Jurkat, Clone E6-1 (cell line): ENCODE measurements at regions not wholly inside any gene's neighbourhood (a gene's known extent, or its start where the extent isn't known, plus 50 kb on each side); places are given as distances from the start of the nearest gene placed in this dataset.
"Not testable (repeated sequence)": the region's sequence is repeated elsewhere in the genome, so short reads cannot be mapped to it uniquely, and the experiment has no call there.

Experiments
- DNase-seq: peaks from one replicate; pipeline ENCODE4 v3.0.0-alpha.2; 2011; ENCODE audit warnings: low read depth, low spot score
- H3K4me3 ChIP-seq: 2 replicates; pipeline ENCODE4 v1.5.1; 2011; ENCODE audit warnings: mild to moderate bottlenecking, low read length, control low read depth, moderate library complexity

- DNase-seq = no peak
- no peak overlapping the region for H3K4me3 ChIP-seq
Measured at GRCh38 chr5:130965360-130965759, 199.7 kb downstream of the HINT1 start.

DNA sequence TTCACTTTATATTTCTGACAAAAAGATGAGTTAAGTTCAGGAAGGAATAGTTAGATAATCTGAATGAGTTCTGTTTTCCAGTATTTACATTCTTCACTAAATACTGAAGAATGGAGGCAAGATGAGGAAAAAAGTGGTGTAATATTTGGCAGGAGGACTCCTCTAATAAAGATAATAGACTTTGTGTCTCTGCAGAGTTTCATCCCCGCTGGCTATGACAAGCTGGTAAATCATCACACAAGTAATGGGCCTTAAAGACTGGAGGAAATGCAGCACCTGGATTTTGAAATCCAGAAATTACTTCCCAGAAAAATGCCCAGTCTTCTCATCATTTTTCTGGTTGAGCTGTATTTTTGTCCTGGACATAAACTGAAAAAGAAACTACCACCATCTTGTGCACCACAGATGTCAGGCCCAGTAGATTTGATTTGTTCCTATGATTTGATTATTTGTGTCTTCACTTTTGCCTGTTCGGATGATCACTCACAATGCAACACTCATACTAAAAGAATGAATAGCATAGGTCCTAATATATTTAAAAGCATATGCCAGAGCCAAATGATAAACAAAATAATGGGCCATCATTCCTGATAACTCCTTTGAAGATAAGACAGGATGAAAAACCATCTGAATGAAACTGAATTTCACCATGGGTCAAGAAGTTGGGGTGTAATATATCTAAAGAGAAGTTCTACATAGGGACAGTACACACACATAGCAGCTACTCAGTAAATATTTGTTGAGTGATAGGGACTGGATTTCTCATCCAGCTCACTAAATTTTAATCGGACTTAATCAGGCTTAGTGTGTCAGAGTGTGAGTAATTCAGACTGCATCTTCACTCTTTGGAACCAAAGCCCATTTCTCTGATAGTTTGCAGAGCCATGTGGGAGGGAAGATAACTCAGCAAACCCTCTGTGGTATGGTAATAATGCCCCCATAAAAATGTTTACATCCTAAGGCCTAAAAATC is 200.5 kb downstream of the HINT1 start:
- H3K4me3 ChIP-seq = no peak overlapping the region
- DNase-seq = no peak

DNA sequence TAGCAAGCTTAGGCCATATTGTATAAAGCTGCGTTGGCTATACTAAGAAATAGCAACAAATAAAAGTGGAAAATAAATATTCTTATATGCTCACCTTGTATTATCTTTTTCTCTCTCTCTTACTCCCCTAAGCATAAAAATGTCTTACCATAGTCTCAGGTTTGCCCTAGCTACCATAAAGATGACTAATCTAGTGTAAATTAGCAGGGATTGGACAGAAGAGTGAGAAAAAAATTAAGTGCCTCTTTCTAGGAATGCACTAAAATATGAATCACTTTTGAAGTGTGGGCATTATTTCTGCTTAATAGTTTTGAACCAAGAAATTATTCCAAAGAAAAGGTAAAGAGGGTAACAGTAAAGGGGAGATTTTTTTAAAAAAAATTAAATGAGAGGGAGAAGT is 201.3 kb downstream of the HINT1 start:
- no peak for DNase-seq
- no peak overlapping the region for H3K4me3 ChIP-seq

GRCh38 chr5:130957151-130957550 is 207.9 kb downstream of the HINT1 start:
- DNase-seq = no peak

GRCh38 chr5:130955041-130955440 is 210.0 kb downstream of the HINT1 start:
- DNase-seq = no peak
- no peak overlapping the region for H3K4me3 ChIP-seq

More at GRCh38 chr5:130957151-130957550, 207.9 kb downstream of the HINT1 start:
- no peak overlapping the region for H3K4me3 ChIP-seq

- no peak for DNase-seq
- H3K4me3 ChIP-seq = no peak overlapping the region
Measured at GRCh38 chr5:130954336-130954735, 210.7 kb downstream of the HINT1 start.

DNA sequence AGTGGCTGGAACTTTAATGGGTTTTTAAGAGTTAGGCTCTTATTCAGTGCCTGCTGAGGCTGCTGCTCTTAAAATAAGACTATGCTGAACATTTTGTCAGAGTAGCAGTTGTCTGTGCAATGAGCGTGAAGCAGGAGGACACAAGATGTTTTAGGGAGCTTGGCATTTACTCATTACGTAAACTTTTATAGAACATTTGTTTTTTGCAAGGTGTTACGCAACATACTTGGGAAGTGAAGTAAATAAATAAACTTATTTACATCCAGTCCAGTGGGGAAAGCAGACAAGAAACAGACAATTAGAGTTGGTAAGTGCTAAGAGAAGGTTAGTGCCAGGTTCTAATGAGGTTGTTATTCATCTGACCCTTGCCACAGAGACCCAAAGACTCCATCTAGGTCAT is 226.0 kb downstream of the HINT1 start:
- no peak overlapping the region for H3K4me3 ChIP-seq
- DNase-seq = no peak

DNA sequence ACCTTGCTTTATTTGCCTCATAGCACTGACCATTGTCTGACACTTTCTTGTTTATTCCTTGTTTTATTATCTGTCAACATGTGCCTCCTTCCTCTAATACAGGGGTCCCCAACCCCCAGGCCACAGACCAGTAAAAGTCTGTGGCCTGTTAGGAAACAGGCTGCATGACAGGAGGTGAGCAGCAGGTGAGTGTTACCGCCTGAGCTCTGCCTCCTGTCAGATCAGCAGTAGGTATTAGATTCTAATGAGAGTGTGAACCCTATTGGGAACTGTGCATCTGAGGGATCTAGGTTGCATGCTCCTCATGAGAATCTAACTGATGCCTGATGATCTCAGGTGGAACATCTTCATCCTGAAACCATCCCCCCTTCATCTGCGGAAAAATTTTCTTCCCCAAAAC is 228.0 kb downstream of the HINT1 start:
- DNase-seq = no peak
- H3K4me3 ChIP-seq = no peak overlapping the region

- no peak overlapping the region for H3K4me3 ChIP-seq
- no peak for DNase-seq
Measured at GRCh38 chr5:130923543-130924124, 241.4 kb downstream of the HINT1 start.

GRCh38 chr5:130912088-130912487 is 253.0 kb downstream of the HINT1 start:
- no peak for DNase-seq
- no peak overlapping the region for H3K4me3 ChIP-seq

DNA sequence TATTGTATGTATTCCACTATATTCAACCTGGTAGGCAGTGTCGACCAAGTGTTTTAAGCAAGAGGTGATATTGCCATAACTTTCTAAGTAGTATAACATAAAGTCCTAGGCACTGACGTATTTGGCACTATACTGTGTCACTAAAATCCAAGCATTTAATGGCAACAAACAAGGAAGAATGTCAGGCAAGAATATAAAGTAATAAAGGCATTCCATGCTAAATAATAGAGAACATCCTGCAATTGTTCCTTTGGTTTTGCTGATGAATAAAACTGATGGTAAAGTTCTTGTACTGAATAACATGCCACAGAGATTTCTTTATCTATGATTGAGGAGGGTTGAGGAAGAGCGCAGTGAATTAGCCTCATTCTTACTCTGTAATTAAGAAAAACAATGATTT is 256.9 kb downstream of the HINT1 start:
- no peak overlapping the region for H3K4me3 ChIP-seq
- DNase-seq = no peak

GRCh38 chr5:130897537-130898195 is 267.4 kb downstream of the HINT1 start:
- DNase-seq, H3K4me3 ChIP-seq: not testable (repeated sequence)

- not testable (repeated sequence) for DNase-seq, H3K4me3 ChIP-seq
Measured at GRCh38 chr5:130897181-130897536, 267.9 kb downstream of the HINT1 start.

- DNase-seq = no peak
- no peak overlapping the region for H3K4me3 ChIP-seq
Measured at GRCh38 chr5:130896636-130897035, 268.4 kb downstream of the HINT1 start.

- DNase-seq = no peak
- H3K4me3 ChIP-seq = no peak overlapping the region
Measured at GRCh38 chr5:130893006-130893405, 272.1 kb downstream of the HINT1 start.

DNA sequence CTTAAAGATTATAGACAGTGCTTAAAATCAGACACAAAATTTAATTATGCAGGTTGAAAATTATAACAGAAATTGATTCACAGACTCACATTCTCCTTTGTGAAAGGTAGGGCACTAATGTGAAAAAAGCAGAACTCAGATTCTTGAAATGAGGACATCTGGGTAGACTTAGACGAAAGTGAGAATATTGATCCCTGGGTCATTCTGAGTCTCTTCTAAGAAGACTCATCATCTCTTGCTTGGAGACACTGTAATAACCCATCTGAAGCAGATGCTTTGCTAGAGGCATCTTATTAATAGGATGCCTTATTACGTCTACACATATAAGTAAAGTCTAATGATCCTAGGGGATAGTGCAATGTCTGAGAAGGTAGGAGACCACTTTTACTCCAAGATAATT is 274.4 kb downstream of the HINT1 start:
- DNase-seq = no peak

GRCh38 chr5:130885691-130886090 is 279.4 kb downstream of the HINT1 start:
- DNase-seq = no peak
- no peak overlapping the region for H3K4me3 ChIP-seq

More for the DNA sequence above, 274.4 kb downstream of the HINT1 start:
- no peak overlapping the region for H3K4me3 ChIP-seq

DNA sequence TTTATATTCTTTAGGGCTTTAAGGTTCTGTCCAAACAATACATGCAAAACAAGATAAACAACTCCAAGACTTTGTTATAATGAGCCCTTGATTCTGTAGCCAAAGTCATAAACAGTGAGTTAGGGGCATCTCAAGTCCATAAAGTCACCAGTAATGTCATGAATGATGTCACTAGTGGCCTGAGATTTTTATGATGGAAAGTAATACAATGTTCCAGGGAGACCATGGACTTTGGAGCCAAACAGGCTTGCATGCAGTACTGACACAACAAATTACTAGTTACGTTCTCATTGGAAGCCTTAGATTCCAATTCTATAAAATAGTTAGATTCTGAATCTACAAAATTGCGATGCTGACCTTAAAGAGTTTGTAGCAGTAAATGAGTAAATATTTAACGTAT is 280.0 kb downstream of the HINT1 start:
- no peak overlapping the region for H3K4me3 ChIP-seq
- DNase-seq = no peak

DNA sequence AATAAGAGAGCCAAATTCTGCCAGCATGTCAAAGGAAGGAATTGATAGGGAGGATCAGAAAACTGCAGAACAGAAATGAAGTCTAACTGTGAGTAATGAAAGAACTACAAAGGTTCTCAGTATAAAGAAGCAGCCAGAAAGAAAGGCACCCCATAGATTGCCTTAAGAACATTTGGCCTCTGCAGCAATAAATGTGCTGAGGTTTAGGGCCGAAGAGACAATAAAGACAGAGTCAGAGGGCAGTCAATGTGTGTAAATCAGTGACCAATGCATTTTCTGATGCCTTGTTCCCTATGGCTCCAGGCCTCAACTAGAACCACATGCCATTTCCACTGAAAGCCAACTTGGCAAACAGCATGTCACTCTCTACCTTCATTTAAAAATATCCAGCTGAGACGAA is 281.0 kb downstream of the HINT1 start:
- H3K4me3 ChIP-seq = no peak overlapping the region
- DNase-seq = no peak

DNA sequence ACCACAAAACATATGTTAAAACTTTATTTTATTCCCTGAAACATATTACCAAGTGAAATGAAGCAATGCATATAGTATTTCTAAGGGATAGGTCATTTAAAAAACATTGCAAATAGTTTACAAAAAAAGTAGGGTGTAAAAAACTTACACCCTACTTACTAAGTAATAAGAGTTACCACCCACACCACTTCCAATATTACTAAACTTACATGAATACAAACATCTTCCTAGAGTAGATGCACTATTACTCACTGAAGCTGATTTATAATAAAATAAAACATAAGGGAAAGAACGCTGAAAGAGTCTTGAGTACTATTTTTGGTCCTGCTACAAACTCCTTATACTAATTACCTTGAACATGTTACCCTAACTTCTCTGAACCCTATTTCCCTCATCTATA is 289.4 kb downstream of the HINT1 start:
- no peak for DNase-seq
- H3K4me3 ChIP-seq = no peak overlapping the region
